IMR-90 (cell line): ENCODE measurements at regions not wholly inside any gene's neighbourhood (a gene's known extent, or its start where the extent isn't known, plus 50 kb on each side); places are given as distances from the start of the nearest gene placed in this dataset.
A peak's percentile ranks its signal among the peaks of the same experiment; 100 is the strongest.

Experiments used
- ATAC-seq: fragments of 200-7000 bp; cut with Tn5 transposase; 2 replicates; pipeline ENCODE4 v1.9.1; 2020; ENCODE audit warnings: low read depth, mild to moderate bottlenecking, moderate library complexity
- BruUV-seq: library from RNA; stranded (reverse); fragments of 400-500 nt; replicated peaks from 2 replicates; lab custom pipeline; 2021; lab: Mats Ljungman, UMichigan
- CTCF ChIA-PET: fragments of 300-600 bp; formaldehyde crosslinking; extraction: SDS; loops from one replicate; lab custom pipeline; 2021; ENCODE audit warnings: antibody characterized with exemption; lab: Yijun Ruan, JAX
- POLR2A ChIA-PET: fragments of 300-600 bp; sonication (Branson Sonifier 250); formaldehyde crosslinking; loops from one replicate; lab custom pipeline; 2022; ENCODE audit warnings: antibody characterized with exemption; ENCODE audit not compliant: unreplicated experiment; lab: Charles Lee
- DNase-seq: peaks from one replicate; pipeline ENCODE4 v3.0.0; 2013
- H2AFZ ChIP-seq: replicated peaks from 2 replicates; pipeline ENCODE3; 2013; ENCODE audit warnings: low read length, mild to moderate bottlenecking; ENCODE audit not compliant: poor library complexity
- H2AK5ac ChIP-seq: 2 replicates; pipeline ENCODE4 v1.6.1; 2013; ENCODE audit warnings: low read depth, low read length, inconsistent platforms
- H2AK9ac ChIP-seq: replicated peaks from 2 replicates; pipeline ENCODE3; 2013; ENCODE audit warnings: mild to moderate bottlenecking, low read depth, low read length, moderate library complexity; ENCODE audit not compliant: poor library complexity
- H2BK120ac ChIP-seq: 2 replicates; pipeline ENCODE4 v1.6.1; 2013; ENCODE audit warnings: low read depth, low read length, inconsistent platforms
- H2BK15ac ChIP-seq: 3 replicates; pipeline ENCODE4 v1.6.1; 2013; ENCODE audit warnings: low read depth, low read length, inconsistent platforms
- H2BK20ac ChIP-seq: 2 replicates; pipeline ENCODE4 v1.6.1; 2013; ENCODE audit warnings: low read depth, mild to moderate bottlenecking, inconsistent platforms, low read length, moderate library complexity
- H2BK5ac ChIP-seq: 2 replicates; pipeline ENCODE4 v1.6.1; 2013; ENCODE audit warnings: mild to moderate bottlenecking, low read depth, low read length, inconsistent platforms; ENCODE audit not compliant: poor library complexity, severe bottlenecking
- H3K14ac ChIP-seq: replicated peaks from 2 replicates; pipeline ENCODE4 v1.6.1; 2013; ENCODE audit warnings: low read depth, low read length, inconsistent platforms
- H3K18ac ChIP-seq: 2 replicates; pipeline ENCODE4 v1.6.1; 2013; ENCODE audit warnings: low read depth, low read length, control low read depth
- H3K23ac ChIP-seq: 2 replicates; pipeline ENCODE4 v1.6.1; 2013; ENCODE audit warnings: low read depth, low read length, inconsistent platforms
- H3K27ac ChIP-seq: 2 replicates; pipeline ENCODE4 v1.5.1; 2013; ENCODE audit warnings: mild to moderate bottlenecking, control low read depth, low read length; ENCODE audit not compliant: insufficient read depth
- H3K27me3 ChIP-seq: 2 replicates; pipeline ENCODE4 v1.6.1; 2013; ENCODE audit warnings: low read length; ENCODE audit not compliant: control insufficient read depth, insufficient read depth
- H3K36me3 ChIP-seq: 2 replicates; pipeline ENCODE4 v1.6.1; 2013; ENCODE audit warnings: low read length, mixed read lengths; ENCODE audit not compliant: control insufficient read depth, insufficient read depth
- H3K4ac ChIP-seq: 2 replicates; pipeline ENCODE4 v1.6.1; 2013; ENCODE audit warnings: low read depth, low read length, inconsistent platforms
- H3K4me1 ChIP-seq: 2 replicates; pipeline ENCODE4 v1.6.1; 2013; ENCODE audit warnings: low read length, mixed read lengths; ENCODE audit not compliant: control insufficient read depth, insufficient read depth
- H3K4me2 ChIP-seq: 2 replicates; pipeline ENCODE4 v1.6.1; 2013; ENCODE audit warnings: low read depth, mild to moderate bottlenecking, control low read depth, low read length, moderate library complexity
- H3K4me3 ChIP-seq: 2 replicates; pipeline ENCODE4 v1.5.1; 2013; ENCODE audit warnings: low read depth, mild to moderate bottlenecking, control low read depth, low read length, moderate library complexity; ENCODE audit not compliant: insufficient read depth
- H3K56ac ChIP-seq: 2 replicates; pipeline ENCODE4 v1.6.1; 2013; ENCODE audit warnings: low read length, inconsistent platforms; ENCODE audit not compliant: insufficient read depth; ENCODE audit errors: extremely low read depth
- H3K79me1 ChIP-seq, 2 experiments: 2 replicates each; pipeline ENCODE4 v1.6.1; 2013; ENCODE audit warnings: low read length in 2 of 2, inconsistent platforms in 1 of 2, low read depth in 1 of 2
- H3K9ac ChIP-seq: 2 replicates; pipeline ENCODE4 v1.6.1; 2013; ENCODE audit warnings: low read depth, low read length, control low read depth
- H3K9me1 ChIP-seq: 2 replicates; pipeline ENCODE4 v1.6.1; 2013; ENCODE audit warnings: low read length, inconsistent platforms; ENCODE audit not compliant: insufficient read depth
- H3K9me3 ChIP-seq: 2 replicates; pipeline ENCODE4 v1.6.1; 2013; ENCODE audit warnings: low read length; ENCODE audit not compliant: control insufficient read depth, insufficient read depth
- H4K20me1 ChIP-seq: 2 replicates; pipeline ENCODE4 v1.6.1; 2013; ENCODE audit warnings: low read length, inconsistent platforms; ENCODE audit not compliant: insufficient read depth
- H4K5ac ChIP-seq: 2 replicates; pipeline ENCODE4 v1.6.1; 2013; ENCODE audit warnings: mild to moderate bottlenecking, low read depth, low read length, control low read depth
- H4K8ac ChIP-seq, 2 experiments: 2 replicates each; pipeline ENCODE4 v1.6.1; 2013; ENCODE audit warnings: low read depth in 2 of 2, low read length in 2 of 2, control low read depth in 1 of 2, inconsistent platforms in 1 of 2
- H4K91ac ChIP-seq: 2 replicates; pipeline ENCODE4 v1.6.1; 2013; ENCODE audit warnings: low read depth, low read length, inconsistent platforms; ENCODE audit not compliant: insufficient read depth
- CEBPB ChIP-seq: IDR thresholded peaks from 2 replicates; pipeline ENCODE4 v1.6.1; 2012; ENCODE audit warnings: low read depth, low read length, improper control_type of control experiment
- FOS ChIP-seq: fragments of 150-350 bp; IDR thresholded peaks from 2 replicates; pipeline ENCODE4 v1.6.1; 2016; ENCODE audit warnings: low read depth, low read length
- RAD21 ChIP-seq: IDR thresholded peaks from 2 replicates; pipeline ENCODE4 v1.6.1; 2012; ENCODE audit warnings: low read length, improper control_type of control experiment
- WGBS, 2 experiments: methylation state at CpG; one replicate each; pipeline versions ENCODE4 v1.1.5 to v1.1.7; 2013; ENCODE audit warnings: missing lambda C conversion rate in 2 of 2; ENCODE audit not compliant: insufficient read length in 1 of 2; ENCODE audit errors: extremely low coverage in 2 of 2; 5-methylcytosine and 5-hydroxymethylcytosine counted together
- dilution Hi-C: fragments of 300-500 bp; cut with HindIII; formaldehyde crosslinking; loops from one replicate; pipeline ENCODE4 v1.14.3; 2018; ENCODE audit warnings: low sequenced_read_pairs; ENCODE audit not compliant: unreplicated experiment
- in situ Hi-C: fragments of 300-500 bp; cut with MboI; formaldehyde crosslinking; loops from 3 replicates; pipeline ENCODE4 v1.14.3; 2019; ENCODE audit warnings: low sequenced_read_pairs, inconsistent platforms, mixed read lengths
- intact Hi-C: fragments of 100-400 bp; cut with micrococcal nuclease; formaldehyde crosslinking; loops from 2 replicates; pipeline ENCODE4 v1.10.0; 2022

DNA sequence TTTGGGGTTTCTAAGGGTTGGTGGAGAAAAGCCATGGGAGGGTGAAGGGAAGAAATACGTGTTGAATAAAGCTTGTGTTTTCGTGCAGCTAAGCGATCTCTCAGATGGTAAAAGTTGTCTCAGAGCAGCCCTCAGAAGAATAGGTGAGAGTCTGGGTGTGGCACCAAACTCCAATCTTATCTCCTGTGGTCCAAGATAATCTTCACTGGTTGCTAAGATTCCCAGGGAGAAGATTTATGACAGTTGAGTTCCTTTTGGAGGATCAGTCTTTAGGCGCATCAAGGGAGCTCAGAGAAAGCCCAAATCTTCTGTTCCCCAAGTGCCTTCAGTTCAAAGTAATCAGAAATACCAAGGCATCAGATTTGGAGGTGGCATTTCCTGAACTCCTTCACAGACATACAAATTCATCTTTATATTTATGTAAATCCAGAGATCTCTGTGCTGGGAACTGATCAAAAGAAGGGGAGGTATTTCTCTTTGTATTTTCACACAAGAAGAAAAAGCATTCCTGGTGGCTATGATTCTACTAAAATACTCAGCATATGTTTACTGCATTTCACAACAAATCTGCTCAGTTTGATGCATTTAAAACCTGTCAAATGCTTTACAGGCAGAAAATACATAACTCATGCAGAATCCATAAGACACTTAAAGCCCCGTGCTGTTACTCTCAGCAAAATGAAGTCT is 102.9 kb downstream of the ABCC12 start:
- Histone ChIP-seq H3K9me3 (no peaks in the 10 kb centered on the region), H2BK120ac (no peak overlapping the region), H3K9ac (no peak overlapping the region), H4K91ac (no peak overlapping the region), H2BK20ac (no peak overlapping the region), H4K5ac (no peak overlapping the region), H3K27me3 (peaks cover 11% of the 10 kb centered on the region), H2BK15ac (no peak overlapping the region), H3K9me1 (no peaks in the 10 kb centered on the region), H3K4me3 (no peak overlapping the region), H3K4me2 (no peak overlapping the region), H3K18ac (no peak overlapping the region), H3K4ac (no peak overlapping the region), H3K36me3 (no peaks in the 10 kb centered on the region), H3K79me1 (no peaks in the 10 kb centered on the region), H2BK5ac (no peak overlapping the region), H3K56ac (no peak overlapping the region), H2AK5ac (no peak overlapping the region), H4K20me1 (no peaks in the 10 kb centered on the region), H3K23ac (no peak overlapping the region), H4K8ac (no peak overlapping the region), H3K27ac (no peak overlapping the region), H3K14ac (no peak overlapping the region), H2AFZ (no peak overlapping the region), H2AK9ac (no peak overlapping the region), H3K4me1 (peaks cover 6% of the 10 kb centered on the region)
- BruUV-seq = no TSS peak
- in situ Hi-C loops (loop anchor here (5.0 kb wide), 1 partner anchor 104 kb away; the partner anchor contains the start of gene ABCC12), intact Hi-C loops (loop anchor here (1.0 to 10.0 kb wide), 4 partner anchors 69 to 912 kb away; partner anchors contain the start of genes ITFG1 and PHKB), dilution Hi-C loops (no loop called here)
- TF ChIP-seq FOS (no peak), CEBPB (0 out of 2 replicates have a peak, but pooled peaks have one; percentile 0), RAD21 (no peak)
- ChIA-PET POLR2A (no interaction called here), CTCF (interaction anchor here (0.6 to 1.8 kb wide), 2 partner anchors 25 to 911 kb away, joined by 3 to 4 read pairs; no protein-coding TSS in a partner anchor)
- ATAC-seq (no peak), DNase-seq (no peak)
- WGBS, 2 experiments = 100% methylated on average over 3 of the region's 5 CpGs; no CpG with 5 or more reads in 1 of the 2 experiments
